IMR-90 (cell line): ENCODE measurements at regions not wholly inside any gene's neighbourhood (a gene's known extent, or its start where the extent isn't known, plus 50 kb on each side); places are given as distances from the start of the nearest gene placed in this dataset.

ENCODE experiments used
- ATAC-seq: fragments of 200-7000 bp; cut with Tn5 transposase; 2 replicates; pipeline ENCODE4 v1.9.1; 2020; ENCODE audit warnings: low read depth, mild to moderate bottlenecking, moderate library complexity
- BruUV-seq: library from RNA; stranded (reverse); fragments of 400-500 nt; replicated peaks from 2 replicates; lab custom pipeline; 2021; lab: Mats Ljungman, UMichigan
- CTCF ChIA-PET: fragments of 300-600 bp; formaldehyde crosslinking; extraction: SDS; loops from one replicate; lab custom pipeline; 2021; ENCODE audit warnings: antibody characterized with exemption; lab: Yijun Ruan, JAX
- POLR2A ChIA-PET: fragments of 300-600 bp; sonication (Branson Sonifier 250); formaldehyde crosslinking; loops from one replicate; lab custom pipeline; 2022; ENCODE audit warnings: antibody characterized with exemption; ENCODE audit not compliant: unreplicated experiment; lab: Charles Lee
- DNase-seq: peaks from one replicate; pipeline ENCODE4 v3.0.0; 2013
- H2AFZ ChIP-seq: replicated peaks from 2 replicates; pipeline ENCODE3; 2013; ENCODE audit warnings: low read length, mild to moderate bottlenecking; ENCODE audit not compliant: poor library complexity
- H2AK5ac ChIP-seq: 2 replicates; pipeline ENCODE4 v1.6.1; 2013; ENCODE audit warnings: low read depth, low read length, inconsistent platforms
- H2AK9ac ChIP-seq: replicated peaks from 2 replicates; pipeline ENCODE3; 2013; ENCODE audit warnings: mild to moderate bottlenecking, low read depth, low read length, moderate library complexity; ENCODE audit not compliant: poor library complexity
- H2BK120ac ChIP-seq: 2 replicates; pipeline ENCODE4 v1.6.1; 2013; ENCODE audit warnings: low read depth, low read length, inconsistent platforms
- H2BK15ac ChIP-seq: 3 replicates; pipeline ENCODE4 v1.6.1; 2013; ENCODE audit warnings: low read depth, low read length, inconsistent platforms
- H2BK20ac ChIP-seq: 2 replicates; pipeline ENCODE4 v1.6.1; 2013; ENCODE audit warnings: low read depth, mild to moderate bottlenecking, inconsistent platforms, low read length, moderate library complexity
- H2BK5ac ChIP-seq: 2 replicates; pipeline ENCODE4 v1.6.1; 2013; ENCODE audit warnings: mild to moderate bottlenecking, low read depth, low read length, inconsistent platforms; ENCODE audit not compliant: poor library complexity, severe bottlenecking
- H3K14ac ChIP-seq: replicated peaks from 2 replicates; pipeline ENCODE4 v1.6.1; 2013; ENCODE audit warnings: low read depth, low read length, inconsistent platforms
- H3K18ac ChIP-seq: 2 replicates; pipeline ENCODE4 v1.6.1; 2013; ENCODE audit warnings: low read depth, low read length, control low read depth
- H3K23ac ChIP-seq: 2 replicates; pipeline ENCODE4 v1.6.1; 2013; ENCODE audit warnings: low read depth, low read length, inconsistent platforms
- H3K27ac ChIP-seq: 2 replicates; pipeline ENCODE4 v1.5.1; 2013; ENCODE audit warnings: mild to moderate bottlenecking, control low read depth, low read length; ENCODE audit not compliant: insufficient read depth
- H3K27me3 ChIP-seq: 2 replicates; pipeline ENCODE4 v1.6.1; 2013; ENCODE audit warnings: low read length; ENCODE audit not compliant: control insufficient read depth, insufficient read depth
- H3K36me3 ChIP-seq: 2 replicates; pipeline ENCODE4 v1.6.1; 2013; ENCODE audit warnings: low read length, mixed read lengths; ENCODE audit not compliant: control insufficient read depth, insufficient read depth
- H3K4ac ChIP-seq: 2 replicates; pipeline ENCODE4 v1.6.1; 2013; ENCODE audit warnings: low read depth, low read length, inconsistent platforms
- H3K4me1 ChIP-seq: 2 replicates; pipeline ENCODE4 v1.6.1; 2013; ENCODE audit warnings: low read length, mixed read lengths; ENCODE audit not compliant: control insufficient read depth, insufficient read depth
- H3K4me2 ChIP-seq: 2 replicates; pipeline ENCODE4 v1.6.1; 2013; ENCODE audit warnings: low read depth, mild to moderate bottlenecking, control low read depth, low read length, moderate library complexity
- H3K4me3 ChIP-seq: 2 replicates; pipeline ENCODE4 v1.5.1; 2013; ENCODE audit warnings: low read depth, mild to moderate bottlenecking, control low read depth, low read length, moderate library complexity; ENCODE audit not compliant: insufficient read depth
- H3K56ac ChIP-seq: 2 replicates; pipeline ENCODE4 v1.6.1; 2013; ENCODE audit warnings: low read length, inconsistent platforms; ENCODE audit not compliant: insufficient read depth; ENCODE audit errors: extremely low read depth
- H3K79me1 ChIP-seq, 2 experiments: 2 replicates each; pipeline ENCODE4 v1.6.1; 2013; ENCODE audit warnings: low read length in 2 of 2, inconsistent platforms in 1 of 2, low read depth in 1 of 2
- H3K9ac ChIP-seq: 2 replicates; pipeline ENCODE4 v1.6.1; 2013; ENCODE audit warnings: low read depth, low read length, control low read depth
- H3K9me1 ChIP-seq: 2 replicates; pipeline ENCODE4 v1.6.1; 2013; ENCODE audit warnings: low read length, inconsistent platforms; ENCODE audit not compliant: insufficient read depth
- H3K9me3 ChIP-seq: 2 replicates; pipeline ENCODE4 v1.6.1; 2013; ENCODE audit warnings: low read length; ENCODE audit not compliant: control insufficient read depth, insufficient read depth
- H4K20me1 ChIP-seq: 2 replicates; pipeline ENCODE4 v1.6.1; 2013; ENCODE audit warnings: low read length, inconsistent platforms; ENCODE audit not compliant: insufficient read depth
- H4K5ac ChIP-seq: 2 replicates; pipeline ENCODE4 v1.6.1; 2013; ENCODE audit warnings: mild to moderate bottlenecking, low read depth, low read length, control low read depth
- H4K8ac ChIP-seq, 2 experiments: 2 replicates each; pipeline ENCODE4 v1.6.1; 2013; ENCODE audit warnings: low read depth in 2 of 2, low read length in 2 of 2, control low read depth in 1 of 2, inconsistent platforms in 1 of 2
- H4K91ac ChIP-seq: 2 replicates; pipeline ENCODE4 v1.6.1; 2013; ENCODE audit warnings: low read depth, low read length, inconsistent platforms; ENCODE audit not compliant: insufficient read depth
- BHLHE40 ChIP-seq: fragments of 150-350 bp; IDR thresholded peaks from 2 replicates; pipeline ENCODE4 v1.6.1; 2016; ENCODE audit warnings: mild to moderate bottlenecking, low read depth, low read length
- CHD1 ChIP-seq: IDR thresholded peaks from 2 replicates; pipeline ENCODE4 v1.6.1; 2012; ENCODE audit warnings: low read depth, low read length, improper control_type of control experiment
- ELK1 ChIP-seq: fragments of 150-350 bp; IDR thresholded peaks from 2 replicates; pipeline ENCODE4 v1.6.1; 2016; ENCODE audit warnings: low read depth, mild to moderate bottlenecking, low read length, moderate library complexity, borderline replicate concordance
- FOS ChIP-seq: fragments of 150-350 bp; IDR thresholded peaks from 2 replicates; pipeline ENCODE4 v1.6.1; 2016; ENCODE audit warnings: low read depth, low read length
- MAFK ChIP-seq: IDR thresholded peaks from 2 replicates; pipeline ENCODE4 v1.6.1; 2012; ENCODE audit warnings: low read depth, low read length, improper control_type of control experiment
- MAZ ChIP-seq: IDR thresholded peaks from 2 replicates; pipeline ENCODE4 v1.6.1; 2012; ENCODE audit warnings: low read depth, mild to moderate bottlenecking, low read length, improper control_type of control experiment, moderate library complexity, borderline replicate concordance
- MXI1 ChIP-seq: IDR thresholded peaks from 2 replicates; pipeline ENCODE4 v1.6.1; 2012; ENCODE audit warnings: low read depth, mild to moderate bottlenecking, low read length, moderate library complexity, borderline replicate concordance
- NFE2L2 ChIP-seq: fragments of 150-350 bp; IDR thresholded peaks from 2 replicates; pipeline ENCODE4 v1.6.1; 2016; ENCODE audit warnings: low read depth, mild to moderate bottlenecking, low read length
- POLR2A ChIP-seq: IDR thresholded peaks from 2 replicates; pipeline ENCODE4 v1.6.1; 2012; ENCODE audit warnings: mild to moderate bottlenecking, low read depth, low read length
- RAD21 ChIP-seq: IDR thresholded peaks from 2 replicates; pipeline ENCODE4 v1.6.1; 2012; ENCODE audit warnings: low read length, improper control_type of control experiment
- RCOR1 ChIP-seq: IDR thresholded peaks from 2 replicates; pipeline ENCODE4 v1.6.1; 2012; ENCODE audit warnings: mild to moderate bottlenecking, low read length, improper control_type of control experiment; ENCODE audit not compliant: insufficient replicate concordance
- SMC3 ChIP-seq: fragments of 150-350 bp; IDR thresholded peaks from 2 replicates; pipeline ENCODE4 v1.6.1; 2016; ENCODE audit warnings: low read depth, mild to moderate bottlenecking, antibody characterized with exemption, low read length, moderate library complexity
- WGBS, 2 experiments: methylation state at CpG; one replicate each; pipeline versions ENCODE4 v1.1.5 to v1.1.7; 2013; ENCODE audit warnings: missing lambda C conversion rate in 2 of 2; ENCODE audit not compliant: insufficient read length in 1 of 2; ENCODE audit errors: extremely low coverage in 2 of 2; 5-methylcytosine and 5-hydroxymethylcytosine counted together
- dilution Hi-C: fragments of 300-500 bp; cut with HindIII; formaldehyde crosslinking; loops from one replicate; pipeline ENCODE4 v1.14.3; 2018; ENCODE audit warnings: low sequenced_read_pairs; ENCODE audit not compliant: unreplicated experiment
- in situ Hi-C: fragments of 300-500 bp; cut with MboI; formaldehyde crosslinking; loops from 3 replicates; pipeline ENCODE4 v1.14.3; 2019; ENCODE audit warnings: low sequenced_read_pairs, inconsistent platforms, mixed read lengths
- intact Hi-C: fragments of 100-400 bp; cut with micrococcal nuclease; formaldehyde crosslinking; loops from 2 replicates; pipeline ENCODE4 v1.10.0; 2022

- in situ Hi-C loops (no loop called here), dilution Hi-C loops (no loop called here), intact Hi-C loops (no loop called here)
- peaks cover 19% of the 10 kb centered on the region for H3K9me3 ChIP-seq
- H4K20me1 ChIP-seq = no peaks in the 10 kb centered on the region
- no peak overlapping the region for H3K14ac ChIP-seq
- no peak overlapping the region for H3K4ac ChIP-seq
- no peak overlapping the region for H2BK20ac ChIP-seq
- no peak overlapping the region for H3K23ac ChIP-seq
- no peaks in the 10 kb centered on the region for H3K4me1 ChIP-seq
- H2AK9ac ChIP-seq = no peak overlapping the region
- H4K91ac ChIP-seq = no peak overlapping the region
- H3K18ac ChIP-seq = no peak overlapping the region
- H3K4me2 ChIP-seq = no peak overlapping the region
- H3K9ac ChIP-seq = no peak overlapping the region
- no peak for TF ChIP-seq FOS
- no peak for TF ChIP-seq MAFK
- TF ChIP-seq RAD21 = no peak
- TF ChIP-seq ELK1 = no peak
- no peak for TF ChIP-seq BHLHE40
- no peak for TF ChIP-seq CHD1
- no peak for TF ChIP-seq NFE2L2
- TF ChIP-seq RCOR1 = no peak
- TF ChIP-seq MAZ = no peak
- no peak for TF ChIP-seq MXI1
- TF ChIP-seq POLR2A = no peak
- no peak for TF ChIP-seq SMC3
- DNase-seq = no peak
- ATAC-seq = no peak
- H3K27ac ChIP-seq = no peak overlapping the region
- H3K56ac ChIP-seq = no peak overlapping the region
- H3K36me3 ChIP-seq = no peaks in the 10 kb centered on the region
- BruUV-seq = no TSS peak
- no peaks in the 10 kb centered on the region for H3K79me1 ChIP-seq
- H2BK120ac ChIP-seq = no peak overlapping the region
- WGBS, 2 experiments = 67% methylated on average over 1 of the region's 13 CpGs; no CpG with 5 or more reads in 1 of the 2 experiments
- no peak overlapping the region for H4K5ac ChIP-seq
- H3K9me1 ChIP-seq = no peaks in the 10 kb centered on the region
- no peak overlapping the region for H3K4me3 ChIP-seq
- H2AFZ ChIP-seq = no peak overlapping the region
- H2BK15ac ChIP-seq = no peak overlapping the region
- no peak overlapping the region for H2AK5ac ChIP-seq
- no peak overlapping the region for H2BK5ac ChIP-seq
- no peak overlapping the region for H4K8ac ChIP-seq
- no peaks in the 10 kb centered on the region for H3K27me3 ChIP-seq
- POLR2A ChIA-PET = no interaction called here
- CTCF ChIA-PET = no interaction called here
Measured at GRCh38 chr18:78069784-78070664, 820.4 kb downstream of the GALR1 start.
